Right lung (tissue), 2 donors: ENCODE measurements at regions not wholly inside any gene's neighbourhood (a gene's known extent, or its start where the extent isn't known, plus 50 kb on each side); places are given as distances from the start of the nearest gene placed in this dataset.

Experiments
- DNase-seq, 2 donors: peaks; one replicate each; pipeline ENCODE4 v3.0.0-alpha.2; 2013

DNA sequence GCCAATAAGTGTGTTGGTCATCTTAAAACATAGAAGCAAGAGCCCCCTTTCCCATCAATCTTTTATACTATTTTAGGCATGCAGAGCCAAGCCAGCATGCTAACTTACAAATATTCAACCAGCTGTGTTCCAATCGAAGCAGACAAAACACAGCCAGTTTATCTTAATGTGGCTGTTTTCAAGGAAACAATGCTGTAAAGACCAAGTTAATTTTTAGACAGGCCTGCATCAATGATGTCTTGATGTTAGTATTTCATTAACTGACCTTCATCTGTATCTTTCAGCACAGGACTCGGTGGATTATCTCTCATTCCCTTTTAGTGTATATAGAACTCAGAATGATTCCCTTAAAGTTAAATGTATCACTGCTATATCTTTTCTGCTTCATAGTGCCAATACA is 262.0 kb upstream of the ZWINT start:
- no peak for DNase-seq

DNA sequence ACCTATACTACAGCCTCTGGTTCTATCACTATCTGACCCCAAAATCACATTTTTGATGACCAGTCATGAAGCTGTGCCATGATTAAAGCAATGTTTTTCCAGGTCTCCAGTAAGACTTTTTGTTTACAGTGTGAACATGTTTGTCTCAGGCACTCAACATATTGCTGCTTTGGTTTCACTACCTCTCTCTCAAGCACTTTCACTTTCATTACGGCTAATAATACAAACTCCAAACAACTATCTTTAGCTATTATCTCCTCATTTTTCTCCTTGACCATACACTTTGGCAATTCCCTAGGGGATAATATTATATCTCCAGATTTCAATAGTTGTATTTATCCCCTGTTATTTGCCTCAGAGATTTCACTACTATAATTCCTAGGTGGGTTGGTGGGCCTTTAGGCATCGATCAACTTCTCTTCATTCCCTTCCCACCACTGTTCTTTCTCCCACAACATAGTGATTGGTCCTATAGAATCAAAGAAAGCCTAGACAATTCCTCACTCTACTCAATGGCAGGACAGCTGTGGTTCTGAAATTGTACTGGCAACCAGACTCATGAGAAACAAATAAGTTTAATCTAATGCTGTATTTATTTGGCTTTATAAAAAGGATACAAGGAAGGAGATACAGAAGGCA is 261.4 kb upstream of the ZWINT start:
- DNase-seq: peak; percentile 7 to 12

DNA sequence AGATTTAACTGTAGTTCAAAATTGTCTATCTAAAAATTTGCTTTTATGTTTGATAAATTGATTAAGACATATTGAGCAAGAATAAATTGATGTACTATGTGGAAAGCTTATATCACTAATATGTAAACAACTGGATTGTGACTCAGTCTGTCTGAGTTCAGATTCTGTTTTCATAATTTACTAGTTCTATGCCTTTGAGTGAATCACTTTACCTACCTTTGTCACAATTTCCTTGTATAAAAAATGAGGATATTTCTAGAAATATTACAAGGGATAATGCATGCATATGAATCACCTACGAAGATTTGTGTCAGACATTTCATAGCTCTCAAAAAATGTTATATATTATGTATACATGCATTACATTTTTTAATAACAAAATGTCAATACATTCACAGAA is 245.1 kb upstream of the ZWINT start:
- no peak for DNase-seq

DNA sequence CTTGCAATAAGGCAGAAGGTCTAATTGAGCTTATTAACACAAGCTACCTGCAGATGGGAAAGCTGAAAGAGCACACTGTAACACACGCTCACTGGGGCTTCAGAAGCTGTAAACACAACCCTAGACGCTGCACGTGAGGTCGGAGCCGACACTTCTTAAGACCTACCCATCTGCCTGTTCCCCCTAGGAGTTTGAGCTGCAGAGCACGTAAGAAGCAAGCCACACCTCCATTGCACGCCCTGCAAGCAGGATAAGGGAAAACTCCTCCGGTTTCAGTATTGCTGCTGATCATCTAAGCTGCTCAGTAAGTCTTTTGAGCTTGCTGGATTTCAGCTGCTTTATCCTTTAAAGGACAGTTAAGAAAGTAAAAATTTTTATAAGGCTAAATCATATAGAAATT is 244.0 kb upstream of the ZWINT start:
- DNase-seq: no peak

DNA sequence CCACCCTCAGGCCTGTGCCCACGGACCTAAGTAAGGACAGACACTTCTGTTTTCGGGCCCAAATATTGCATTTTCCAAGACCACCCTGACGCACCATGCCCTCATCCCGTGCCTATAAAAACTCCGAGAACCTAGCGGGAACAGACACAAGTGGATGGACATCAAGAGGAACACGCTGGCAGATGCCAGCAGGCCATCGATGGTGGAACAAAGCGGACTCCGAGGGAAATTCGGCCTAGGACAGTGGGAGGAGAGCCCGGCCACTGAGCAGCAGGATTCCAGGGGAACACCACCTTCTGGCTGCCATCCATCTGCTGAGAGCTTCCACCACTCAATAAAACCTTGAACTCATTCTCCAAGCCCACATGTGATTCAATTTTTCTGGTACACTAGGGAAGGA is 243.6 kb upstream of the ZWINT start:
- DNase-seq: no peak

DNA sequence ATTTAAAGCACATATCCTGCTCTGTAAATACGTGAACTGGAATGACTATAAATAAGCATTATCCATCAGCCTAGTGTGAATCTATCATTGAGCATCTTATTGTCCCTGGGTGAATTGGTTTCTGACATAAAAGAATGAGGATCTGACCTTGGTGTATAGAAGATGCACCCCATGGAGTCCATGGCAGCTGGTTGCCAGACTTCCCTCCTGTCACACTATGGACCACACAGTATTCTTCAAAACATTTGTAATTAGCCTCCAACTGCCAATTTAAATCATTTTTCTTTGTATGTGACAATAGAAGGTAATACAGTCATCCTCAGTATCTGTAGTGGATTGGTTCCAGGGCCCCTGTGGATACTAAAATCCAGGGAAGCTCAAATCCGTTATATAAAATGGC is 238.1 kb upstream of the ZWINT start:
- no peak for DNase-seq

DNA sequence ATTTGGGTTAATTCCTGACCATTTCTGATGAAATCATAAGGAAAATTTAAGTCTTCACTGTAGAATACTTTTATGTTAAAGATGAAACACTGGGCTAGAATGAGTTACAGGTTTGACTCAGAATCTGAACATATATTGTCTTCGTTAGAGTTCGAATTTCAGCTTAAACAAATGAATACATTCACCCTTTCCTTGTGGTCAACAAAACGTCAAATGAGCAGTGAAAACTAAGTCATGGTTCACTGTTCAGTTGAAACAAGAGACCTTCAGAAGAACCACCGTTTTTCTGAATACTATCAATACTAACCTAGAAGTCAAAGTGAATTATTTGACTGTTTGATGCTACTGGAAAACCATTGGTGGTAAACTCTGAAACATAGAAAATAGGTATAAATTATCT is 235.2 kb upstream of the ZWINT start:
- no peak for DNase-seq

DNA sequence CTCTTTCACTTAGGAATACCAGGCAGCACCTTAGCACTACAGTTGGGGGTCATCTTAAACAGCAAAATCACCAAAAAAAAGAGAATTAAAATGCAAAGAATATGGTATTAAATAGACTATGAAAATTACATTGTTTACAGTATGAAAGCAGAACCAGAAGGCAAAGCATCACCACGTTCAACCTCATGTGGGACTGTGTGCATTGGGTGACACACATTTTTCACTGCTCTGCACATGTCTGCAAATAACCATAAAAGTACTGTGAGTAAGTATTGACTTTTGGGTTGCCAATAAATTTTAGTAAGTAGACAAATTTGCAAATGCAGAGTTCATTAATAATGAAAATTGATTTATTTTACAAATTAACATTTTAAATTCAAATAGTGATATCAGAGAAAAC is 232.1 kb upstream of the ZWINT start:
- no peak for DNase-seq

DNA sequence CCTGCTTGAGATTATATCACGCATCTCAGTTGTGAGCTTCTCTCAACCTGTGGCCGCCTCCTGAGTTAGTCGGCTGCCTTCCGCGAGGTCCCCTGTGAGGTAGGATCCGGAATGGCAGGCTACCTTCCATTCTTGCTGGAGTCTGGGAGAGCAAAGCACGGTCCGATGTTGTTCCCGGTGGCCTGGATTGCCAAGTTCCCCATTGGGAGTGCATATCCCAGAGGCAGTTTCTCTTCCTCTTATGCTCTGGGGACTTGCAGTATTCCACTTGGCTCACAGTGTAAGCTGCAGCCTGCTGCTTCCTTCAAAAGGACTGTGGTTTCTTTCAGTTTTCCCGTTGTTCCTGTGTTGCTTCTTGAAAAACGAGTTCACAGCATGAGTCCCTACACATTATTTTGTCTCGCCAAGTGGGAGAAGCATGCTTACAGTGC is 225.4 kb upstream of the ZWINT start:
- DNase-seq: peak; percentile 1 to 3

DNA sequence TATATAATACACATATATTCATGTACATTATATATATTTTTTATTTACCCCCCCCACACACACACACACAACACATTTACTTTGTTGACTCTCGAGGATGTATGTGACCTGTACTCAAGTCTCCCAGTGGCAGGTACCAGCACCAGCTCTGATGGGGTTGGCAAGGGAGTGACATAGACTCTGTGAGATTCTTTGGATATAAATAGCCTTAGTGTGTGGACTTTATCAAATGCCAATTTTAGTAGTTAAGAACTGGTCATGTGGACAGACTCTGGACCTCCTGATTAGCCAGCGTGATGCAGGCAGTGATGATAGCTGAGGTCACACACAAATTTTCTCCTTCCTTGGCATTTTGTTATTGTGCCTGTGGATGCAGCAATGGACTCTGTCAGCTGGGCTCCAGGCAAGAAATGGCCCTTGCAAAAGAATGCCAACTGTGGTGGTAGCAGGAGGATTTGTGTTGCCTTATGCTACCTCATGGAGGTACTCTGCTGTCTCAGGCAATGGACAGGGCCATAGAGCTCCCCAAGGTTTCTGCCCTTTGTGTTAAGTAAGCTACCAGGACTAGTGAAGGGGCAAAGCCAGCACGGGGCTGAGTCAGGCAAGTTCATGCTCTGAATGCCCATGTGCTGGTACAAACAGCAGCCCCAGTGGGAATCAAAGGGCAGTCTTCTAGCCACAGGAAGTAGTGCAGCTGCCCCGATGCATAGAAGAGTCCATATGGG is 224.6 kb upstream of the ZWINT start:
- DNase-seq: no peak

DNA sequence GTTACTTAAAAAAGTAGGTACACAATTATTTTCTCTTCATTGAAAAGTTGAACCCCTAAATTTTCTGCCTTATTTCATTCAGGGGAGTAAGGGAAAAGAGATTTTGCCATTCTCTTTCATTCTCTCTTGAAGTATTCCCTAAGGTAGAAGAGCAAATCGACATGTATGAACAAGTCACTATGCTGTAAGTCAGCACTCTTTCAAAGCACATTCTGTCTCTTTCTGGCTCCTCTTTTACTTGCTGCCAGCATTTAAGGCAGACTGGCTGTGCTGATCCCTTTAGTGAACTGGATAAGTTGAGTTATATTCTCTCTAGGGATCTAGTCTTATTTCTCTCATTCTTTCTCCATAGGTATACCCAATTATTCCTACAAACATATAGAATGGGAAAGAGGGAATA is 222.3 kb upstream of the ZWINT start:
- no peak for DNase-seq

DNA sequence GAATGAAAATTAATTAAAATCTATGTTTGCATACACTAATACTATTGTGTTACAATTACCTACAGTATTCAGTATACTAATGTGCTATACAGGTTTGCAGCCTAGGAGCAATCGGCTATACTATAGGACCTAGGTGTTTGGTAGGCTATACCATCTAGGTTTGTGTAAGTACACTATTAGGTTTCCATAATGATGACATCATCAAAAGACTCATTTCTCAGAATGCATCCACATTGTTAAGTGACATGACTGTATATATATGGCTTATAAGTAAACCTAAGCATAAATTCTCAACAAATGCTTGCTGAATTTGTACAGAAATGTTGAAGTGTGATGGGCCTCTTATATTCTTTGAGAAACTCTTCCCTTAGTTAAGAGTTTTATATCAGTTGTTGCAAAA is 206.5 kb upstream of the ZWINT start:
- no peak for DNase-seq

DNA sequence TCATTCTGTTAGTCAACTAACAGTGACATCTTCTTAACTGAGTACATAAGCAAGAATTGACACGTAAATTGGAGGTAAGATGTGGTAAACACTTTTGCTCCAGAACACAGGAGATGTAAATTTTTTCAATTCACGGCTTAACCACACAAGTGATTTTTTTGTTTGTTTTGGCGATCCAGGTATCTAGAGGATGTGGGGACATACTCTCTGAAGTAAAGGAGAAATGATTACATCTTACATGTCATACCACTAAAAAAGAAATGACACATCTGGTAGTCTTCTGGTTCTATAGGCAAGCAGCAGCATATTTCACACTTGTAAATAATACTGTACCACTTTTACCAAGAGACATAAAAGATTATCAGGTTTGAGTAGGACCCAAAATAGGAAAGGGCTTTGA is 200.3 kb upstream of the ZWINT start:
- no peak for DNase-seq

DNA sequence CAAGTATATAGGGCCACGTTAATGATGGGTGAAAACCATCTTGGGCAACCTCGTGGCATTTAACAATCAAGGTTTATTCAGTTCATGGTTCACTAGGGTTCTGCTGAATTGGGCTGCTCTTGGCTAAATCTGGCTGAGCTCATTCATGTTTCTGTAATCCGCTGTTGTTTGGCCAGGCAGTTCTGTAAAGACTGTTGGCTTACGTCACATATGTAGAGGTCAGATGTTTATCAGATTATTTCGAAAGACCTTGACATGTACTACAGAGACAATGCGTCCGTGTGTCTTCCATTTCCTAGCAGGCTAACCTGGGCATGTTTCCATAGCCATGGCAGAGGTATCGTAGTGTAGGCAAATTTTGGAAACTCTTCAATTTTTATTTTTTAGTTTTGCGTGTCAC is 190.0 kb upstream of the ZWINT start:
- DNase-seq: no peak

DNA sequence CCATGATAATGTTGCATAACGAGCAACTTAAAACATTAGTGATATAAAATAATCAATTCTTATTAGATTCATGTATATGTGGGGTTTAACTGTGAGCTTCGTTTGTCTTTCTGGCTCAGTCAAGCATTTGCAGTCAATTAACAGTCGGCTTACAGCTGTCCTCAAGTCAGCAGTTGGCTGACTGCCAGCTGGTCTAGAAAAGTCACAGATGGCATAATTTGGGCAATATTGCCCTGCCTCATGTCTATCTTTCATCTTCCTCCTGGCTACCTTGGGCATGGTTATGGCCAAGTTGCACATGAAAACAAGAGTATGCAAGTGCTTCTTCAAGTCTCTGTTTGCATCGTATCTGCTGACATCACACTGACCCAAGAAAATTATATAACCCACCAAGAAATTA is 186.1 kb upstream of the ZWINT start:
- no peak for DNase-seq

DNA sequence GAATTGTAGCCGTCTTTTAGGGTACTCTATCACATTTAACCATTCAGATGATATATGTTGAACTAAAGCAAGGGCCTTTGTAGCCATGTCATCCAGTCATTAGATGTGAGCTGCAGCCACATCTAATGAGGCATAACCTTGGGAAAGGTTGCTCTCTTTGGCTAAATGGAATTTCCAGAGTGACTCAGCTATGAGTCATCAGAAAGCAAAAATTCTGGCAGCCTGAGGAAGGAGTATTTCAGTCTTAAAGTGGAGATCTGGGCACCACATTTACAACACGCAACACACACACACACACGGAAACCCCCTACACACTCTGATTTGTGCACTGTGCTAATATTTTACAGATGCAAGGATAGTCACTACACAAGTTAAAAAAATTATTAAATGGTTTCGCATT is 176.9 kb upstream of the ZWINT start:
- no peak for DNase-seq

DNA sequence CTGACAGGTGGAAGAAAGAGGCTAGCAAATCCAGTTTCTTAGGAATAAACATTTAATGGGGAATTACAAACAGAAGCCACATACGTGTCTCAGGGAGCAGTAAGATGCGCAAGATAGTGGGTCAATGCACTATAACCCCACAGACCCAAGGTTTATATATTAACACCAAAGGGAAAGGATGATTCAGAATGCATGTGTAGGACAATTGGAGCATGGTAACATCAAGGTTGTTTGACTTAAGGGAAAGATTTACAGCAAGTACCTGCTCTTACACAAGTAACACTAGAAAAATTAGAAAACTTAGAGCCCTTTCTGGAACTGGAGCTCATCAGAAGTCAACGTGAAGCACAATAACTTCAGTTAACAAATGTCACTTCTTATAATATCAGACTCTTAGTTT is 161.1 kb upstream of the ZWINT start:
- no peak for DNase-seq

DNA sequence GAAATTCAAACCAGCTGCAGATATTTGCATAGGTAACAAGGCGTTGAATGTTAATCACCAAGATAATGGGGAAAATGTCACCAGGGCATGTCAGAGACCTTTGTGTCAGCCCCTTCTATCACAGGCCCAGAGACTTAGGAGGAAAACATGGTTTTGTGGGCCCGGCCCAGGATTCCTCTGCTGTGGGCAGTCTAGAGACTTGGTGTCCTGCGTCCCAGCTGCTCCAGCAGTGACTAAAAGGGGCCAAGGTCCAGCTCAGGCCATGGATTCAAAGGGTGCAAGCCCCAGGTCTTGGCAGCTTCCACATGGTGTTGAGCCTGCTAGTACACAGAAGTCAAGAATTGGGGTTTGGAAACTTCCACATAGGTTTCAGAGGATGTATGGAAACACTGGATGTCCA is 147.5 kb upstream of the ZWINT start:
- DNase-seq: no peak

DNA sequence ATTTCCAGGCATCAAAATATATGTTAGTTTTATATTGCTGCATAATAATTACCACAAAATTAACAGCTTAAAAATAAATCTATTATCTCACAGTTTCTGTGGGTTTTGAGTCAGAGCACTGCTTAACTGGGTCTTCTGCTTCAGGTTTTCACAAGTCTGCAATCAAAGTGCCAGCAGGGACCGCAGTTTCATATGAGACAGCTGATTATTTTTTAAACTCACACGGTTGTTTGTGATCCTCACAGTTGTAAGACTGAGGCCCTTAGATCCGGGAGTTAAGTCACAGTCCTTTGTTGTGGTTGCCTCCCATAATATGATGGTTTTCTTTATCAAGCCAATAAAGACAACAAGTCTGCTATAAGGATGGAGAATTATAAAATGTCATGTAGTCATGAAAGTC is 146.0 kb upstream of the ZWINT start:
- no peak for DNase-seq

DNA sequence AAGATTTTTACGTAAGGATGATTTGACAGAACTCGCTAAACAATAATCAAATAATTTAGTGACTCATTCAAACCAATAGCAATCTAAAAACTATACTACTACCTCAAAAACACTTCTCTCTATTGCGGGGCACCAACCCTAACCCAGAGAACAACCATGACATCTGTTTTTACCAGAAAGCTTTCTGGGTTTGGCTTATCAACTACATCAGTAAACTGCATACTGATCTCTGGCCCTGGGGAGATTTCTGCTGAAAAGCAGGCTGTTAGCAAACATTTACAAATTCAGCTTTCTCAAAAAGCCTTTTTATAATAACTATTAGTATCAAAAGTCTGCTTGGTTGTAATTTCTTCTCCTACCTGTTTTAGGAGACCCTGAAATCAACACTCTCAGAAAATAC is 144.5 kb upstream of the ZWINT start:
- DNase-seq: no peak

DNA sequence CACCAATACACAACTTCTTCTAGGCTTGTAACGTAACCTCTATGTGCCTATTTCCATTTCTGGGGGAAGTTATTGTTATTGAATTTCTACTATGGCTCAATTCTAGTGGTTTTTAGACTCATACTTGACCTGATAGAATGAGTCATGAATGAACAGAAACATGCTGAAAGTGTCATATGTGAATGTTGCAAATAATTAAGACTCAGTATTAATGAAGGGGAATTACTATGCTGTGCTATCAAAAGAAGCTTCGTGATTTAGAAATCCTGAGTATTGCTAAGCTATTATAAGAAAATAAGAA is 135.1 kb upstream of the ZWINT start:
- DNase-seq: no peak

DNA sequence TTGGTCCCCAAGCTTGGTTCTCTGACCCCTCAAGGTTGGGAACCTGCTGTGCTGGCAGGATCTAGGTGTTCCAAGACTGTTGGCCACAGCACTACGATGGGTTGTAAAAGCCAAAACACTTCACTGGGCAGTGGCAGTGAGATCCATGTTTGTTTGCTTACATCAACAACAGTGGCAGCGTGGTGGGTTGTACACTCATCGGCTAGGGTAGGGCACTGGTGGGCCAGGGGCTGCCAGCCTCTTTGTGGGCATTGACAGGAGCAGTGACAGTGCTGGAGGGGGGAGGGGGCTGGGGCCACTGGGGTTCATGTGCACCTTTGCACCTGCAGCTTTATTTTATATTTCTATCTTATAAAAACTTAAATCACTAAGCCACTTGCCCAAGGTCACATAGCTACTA is 126.7 kb upstream of the ZWINT start:
- DNase-seq: no peak

DNA sequence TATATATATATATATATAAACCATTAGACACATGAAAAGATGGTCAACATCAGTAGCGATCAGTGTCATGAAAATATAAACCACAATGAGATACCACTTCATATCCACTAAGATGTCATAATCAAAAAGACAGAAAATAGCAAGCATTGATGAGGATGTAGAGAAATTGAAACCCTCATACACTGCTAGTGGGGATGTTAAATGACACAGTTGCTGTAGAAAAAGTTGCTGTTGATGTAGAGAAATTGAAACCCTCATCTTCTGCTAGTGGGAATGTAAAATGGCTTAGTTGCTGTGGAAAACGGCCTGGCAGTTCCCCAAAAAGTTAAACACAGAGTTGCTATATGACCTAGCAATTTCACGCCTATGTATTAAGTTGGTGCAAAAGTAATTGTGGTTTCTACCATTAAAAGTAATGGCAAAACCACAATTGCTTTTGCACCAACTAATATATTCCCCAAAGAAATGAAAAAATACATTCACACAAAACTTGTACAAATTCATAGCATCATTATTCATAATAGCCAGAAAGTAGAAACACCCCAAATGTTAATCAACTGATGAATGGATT is 120.5 kb upstream of the ZWINT start:
- DNase-seq: no peak

DNA sequence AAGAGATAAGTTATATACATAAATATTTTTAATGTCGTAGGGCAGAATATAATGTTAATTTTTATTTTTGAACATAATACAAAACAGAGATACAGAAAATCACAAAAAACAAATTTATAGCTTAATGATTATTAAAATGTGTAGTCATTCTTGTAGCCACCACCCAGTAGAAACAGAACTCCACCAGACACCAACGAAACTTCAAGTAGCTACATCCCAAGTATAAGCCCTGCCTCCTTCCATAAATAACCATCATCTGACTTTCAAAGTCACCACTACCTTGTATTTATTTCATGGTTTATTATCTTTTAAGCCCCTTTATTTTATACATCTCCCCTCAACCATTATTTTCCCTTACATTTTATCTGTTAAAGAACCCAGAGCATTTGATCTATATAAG is 111.9 kb upstream of the ZWINT start:
- no peak for DNase-seq
